ENCODE measurements at regions not wholly inside any gene's neighbourhood (a gene's known extent, or its start where the extent isn't known, plus 50 kb on each side); places are given as distances from the start of the nearest gene placed in this dataset.

DNA sequence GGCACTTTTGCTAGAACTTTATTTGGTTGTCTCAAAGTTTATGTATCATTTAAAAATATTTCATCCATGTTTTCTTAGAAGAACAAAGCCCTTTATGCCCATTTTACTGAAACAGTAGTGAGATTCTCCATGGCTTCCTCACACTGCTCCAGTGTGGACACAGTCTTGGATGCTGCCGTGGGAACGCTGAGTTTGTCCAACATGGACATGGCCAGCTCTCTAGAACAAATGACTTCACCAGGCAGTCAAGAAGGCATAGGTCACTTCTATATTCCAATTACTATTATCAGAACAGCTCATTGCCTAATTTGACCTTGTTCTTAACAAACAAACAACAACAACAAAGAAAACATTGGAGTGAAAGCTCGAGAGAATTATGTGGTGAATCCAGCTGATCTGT, 414.1 kb upstream of the ID2 start:
- TF ChIP-seq, protein P1, sequence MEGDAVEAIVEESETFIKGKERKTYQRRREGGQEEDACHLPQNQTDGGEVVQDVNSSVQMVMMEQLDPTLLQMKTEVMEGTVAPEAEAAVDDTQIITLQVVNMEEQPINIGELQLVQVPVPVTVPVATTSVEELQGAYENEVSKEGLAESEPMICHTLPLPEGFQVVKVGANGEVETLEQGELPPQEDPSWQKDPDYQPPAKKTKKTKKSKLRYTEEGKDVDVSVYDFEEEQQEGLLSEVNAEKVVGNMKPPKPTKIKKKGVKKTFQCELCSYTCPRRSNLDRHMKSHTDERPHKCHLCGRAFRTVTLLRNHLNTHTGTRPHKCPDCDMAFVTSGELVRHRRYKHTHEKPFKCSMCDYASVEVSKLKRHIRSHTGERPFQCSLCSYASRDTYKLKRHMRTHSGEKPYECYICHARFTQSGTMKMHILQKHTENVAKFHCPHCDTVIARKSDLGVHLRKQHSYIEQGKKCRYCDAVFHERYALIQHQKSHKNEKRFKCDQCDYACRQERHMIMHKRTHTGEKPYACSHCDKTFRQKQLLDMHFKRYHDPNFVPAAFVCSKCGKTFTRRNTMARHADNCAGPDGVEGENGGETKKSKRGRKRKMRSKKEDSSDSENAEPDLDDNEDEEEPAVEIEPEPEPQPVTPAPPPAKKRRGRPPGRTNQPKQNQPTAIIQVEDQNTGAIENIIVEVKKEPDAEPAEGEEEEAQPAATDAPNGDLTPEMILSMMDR (IDR thresholded peaks at IDR 0.05) = no peak
- no peak for TF ChIP-seq EZH2 (IDR thresholded peaks at IDR 0.05)
